ENCODE measurements at regions not wholly inside any gene's neighbourhood (a gene's known extent, or its start where the extent isn't known, plus 50 kb on each side); places are given as distances from the start of the nearest gene placed in this dataset.

DNA sequence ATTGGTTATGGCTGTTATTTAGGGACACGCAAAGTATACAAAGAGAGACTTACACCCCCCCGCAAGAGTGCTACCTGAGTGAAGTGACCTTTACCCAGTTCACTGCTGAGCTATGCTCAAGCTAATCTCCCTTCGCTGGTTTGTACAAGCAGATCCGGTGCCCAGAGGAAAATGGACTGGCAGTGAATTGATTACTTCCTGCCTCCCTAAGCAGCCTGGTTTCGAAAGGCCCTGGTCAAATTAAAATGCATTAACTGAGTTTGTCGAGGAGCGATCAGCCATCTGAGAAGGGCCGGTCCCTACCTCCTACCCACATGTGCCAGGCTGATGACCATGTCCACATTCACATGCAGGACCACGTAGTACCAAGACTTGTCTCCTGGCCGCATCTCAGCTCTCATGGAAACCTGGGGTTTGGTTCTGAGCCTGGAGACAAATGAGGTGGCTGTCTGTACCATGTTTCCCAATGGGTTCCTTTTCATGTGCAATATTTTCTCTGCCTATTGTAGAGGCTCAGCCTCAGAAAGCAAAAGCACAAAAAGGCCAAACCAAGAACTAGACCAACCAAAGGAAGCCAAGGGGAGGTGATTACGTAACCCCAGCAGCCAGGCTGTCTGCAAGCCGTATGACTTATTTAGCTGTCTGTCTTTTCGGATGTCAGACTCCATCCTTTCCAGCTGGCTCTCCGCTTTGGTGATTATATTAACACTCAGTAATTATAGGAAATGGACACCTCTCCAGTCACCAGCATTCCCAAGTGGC, 284.7 kb upstream of the PWP1 start:
- no peak overlapping the region for H3K4me3 ChIP-seq (ENCODE audit: low read depth, low read length)
- no peak for DNase-seq (ENCODE audit: low read depth, low spot score)
- TF ChIP-seq, protein P1, sequence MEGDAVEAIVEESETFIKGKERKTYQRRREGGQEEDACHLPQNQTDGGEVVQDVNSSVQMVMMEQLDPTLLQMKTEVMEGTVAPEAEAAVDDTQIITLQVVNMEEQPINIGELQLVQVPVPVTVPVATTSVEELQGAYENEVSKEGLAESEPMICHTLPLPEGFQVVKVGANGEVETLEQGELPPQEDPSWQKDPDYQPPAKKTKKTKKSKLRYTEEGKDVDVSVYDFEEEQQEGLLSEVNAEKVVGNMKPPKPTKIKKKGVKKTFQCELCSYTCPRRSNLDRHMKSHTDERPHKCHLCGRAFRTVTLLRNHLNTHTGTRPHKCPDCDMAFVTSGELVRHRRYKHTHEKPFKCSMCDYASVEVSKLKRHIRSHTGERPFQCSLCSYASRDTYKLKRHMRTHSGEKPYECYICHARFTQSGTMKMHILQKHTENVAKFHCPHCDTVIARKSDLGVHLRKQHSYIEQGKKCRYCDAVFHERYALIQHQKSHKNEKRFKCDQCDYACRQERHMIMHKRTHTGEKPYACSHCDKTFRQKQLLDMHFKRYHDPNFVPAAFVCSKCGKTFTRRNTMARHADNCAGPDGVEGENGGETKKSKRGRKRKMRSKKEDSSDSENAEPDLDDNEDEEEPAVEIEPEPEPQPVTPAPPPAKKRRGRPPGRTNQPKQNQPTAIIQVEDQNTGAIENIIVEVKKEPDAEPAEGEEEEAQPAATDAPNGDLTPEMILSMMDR (IDR thresholded peaks at IDR 0.05; ENCODE audit: low read depth, low read length) = no peak
- in situ Hi-C loops (cut with HindIII; ENCODE audit: low sequenced_read_pairs) = no loop called here

DNA sequence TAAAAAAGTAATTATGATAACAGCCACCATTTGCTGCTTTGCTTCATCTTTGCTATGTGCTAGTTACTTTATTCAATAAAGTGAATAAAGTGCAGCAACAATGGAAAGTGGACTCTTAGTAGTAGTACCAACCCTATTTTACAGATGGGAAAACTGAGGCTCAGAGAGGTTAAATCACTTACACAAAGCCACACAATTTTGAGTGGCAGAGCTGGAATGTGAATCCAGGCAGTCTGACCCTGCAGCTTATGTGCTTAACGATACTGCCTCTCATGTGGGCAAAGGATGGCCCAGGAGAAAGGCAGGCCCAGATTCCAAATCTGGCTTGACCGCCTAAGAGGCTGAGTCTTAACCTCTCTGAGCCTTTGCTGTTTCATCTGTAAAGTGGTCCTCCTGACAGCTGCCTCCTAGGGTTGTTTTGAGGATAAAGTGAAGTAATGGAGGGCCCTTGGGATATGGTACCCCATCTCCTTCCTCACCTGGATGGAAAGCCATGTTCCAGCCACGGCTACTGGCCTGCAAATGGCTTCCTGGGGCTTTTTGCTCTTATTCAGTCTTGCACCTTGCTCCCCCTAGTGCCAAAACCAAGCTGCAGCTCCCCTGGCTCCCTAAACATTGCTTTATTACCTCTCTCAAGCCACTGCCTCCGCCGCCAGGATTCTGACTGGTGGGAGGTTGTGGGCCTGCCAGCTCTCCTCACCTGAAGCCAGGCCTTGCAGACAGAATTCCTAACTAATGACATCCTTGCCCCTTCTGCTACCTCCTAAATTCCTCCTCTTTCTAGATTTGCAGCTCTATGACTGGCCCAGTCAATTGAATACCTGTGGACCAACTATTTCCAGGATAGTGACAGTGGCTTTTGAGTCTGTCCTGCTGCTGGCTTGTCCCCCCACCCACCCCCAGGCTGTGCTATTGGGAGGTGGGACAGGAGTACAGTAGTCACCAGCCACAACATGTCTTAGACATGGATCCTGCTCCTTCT, 283.3 kb upstream of the PWP1 start:
- in situ Hi-C loops (cut with HindIII; ENCODE audit: low sequenced_read_pairs) = no loop called here
- no peak overlapping the region for H3K4me3 ChIP-seq (ENCODE audit: low read depth, low read length)
- TF ChIP-seq, protein P1 (IDR thresholded peaks at IDR 0.05; ENCODE audit: low read depth, low read length) = peak; percentile 87
- DNase-seq (ENCODE audit: low read depth, low spot score) = peak; percentile 74

DNA sequence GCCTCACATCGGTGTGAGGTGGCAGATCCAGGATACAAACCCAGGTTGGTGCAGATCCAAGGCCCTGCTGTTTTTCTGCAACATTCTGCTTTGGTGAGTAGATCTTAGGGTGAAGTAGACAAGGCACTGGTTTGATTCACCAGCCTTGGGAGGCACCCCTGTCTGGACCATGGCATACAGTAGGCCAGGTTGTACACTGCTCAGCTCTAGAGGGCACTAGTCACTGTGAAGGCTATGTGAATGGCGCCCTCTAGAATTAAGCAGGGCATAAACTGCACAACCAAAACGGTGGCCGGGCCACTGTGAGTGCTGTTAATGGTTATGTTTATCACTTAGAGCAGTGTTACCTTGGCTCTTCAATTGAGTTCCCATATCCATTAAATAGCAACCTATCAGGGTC, 280.6 kb upstream of the PWP1 start:
- DNase-seq (ENCODE audit: low read depth, low spot score) = no peak
- TF ChIP-seq, protein P1 (IDR thresholded peaks at IDR 0.05; ENCODE audit: low read depth, low read length) = peak; percentile 32

DNA sequence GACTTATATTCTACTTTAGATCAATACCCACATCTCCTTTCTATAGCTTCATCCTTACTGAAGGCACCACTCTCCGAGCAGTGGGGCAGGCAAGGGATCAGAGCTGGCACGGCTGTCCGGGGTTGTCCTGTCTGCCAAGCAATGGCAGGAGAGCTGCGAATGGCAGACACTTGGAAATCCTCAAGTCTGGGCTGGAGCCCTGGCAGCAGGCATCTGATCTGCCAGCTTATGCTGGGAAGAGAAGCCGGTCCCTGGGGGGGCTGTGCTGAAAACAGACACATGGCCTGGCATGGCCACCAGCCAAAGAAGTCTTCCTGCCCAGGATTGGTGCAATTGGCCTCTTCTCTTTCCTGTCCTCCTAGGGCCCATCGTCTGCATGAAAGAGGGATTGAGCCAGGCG, 280.2 kb upstream of the PWP1 start:
- no peak for DNase-seq (ENCODE audit: low read depth, low spot score)
- TF ChIP-seq, protein P1 (IDR thresholded peaks at IDR 0.05; ENCODE audit: low read depth, low read length) = no peak
- in situ Hi-C loops (cut with HindIII; ENCODE audit: low sequenced_read_pairs) = no loop called here
- H3K4me3 ChIP-seq (ENCODE audit: low read depth, low read length) = no peak overlapping the region

More for the DNA sequence above, 280.6 kb upstream of the PWP1 start:
- in situ Hi-C loops (cut with HindIII; ENCODE audit: low sequenced_read_pairs) = no loop called here
- no peak overlapping the region for H3K4me3 ChIP-seq (ENCODE audit: low read depth, low read length)

DNA sequence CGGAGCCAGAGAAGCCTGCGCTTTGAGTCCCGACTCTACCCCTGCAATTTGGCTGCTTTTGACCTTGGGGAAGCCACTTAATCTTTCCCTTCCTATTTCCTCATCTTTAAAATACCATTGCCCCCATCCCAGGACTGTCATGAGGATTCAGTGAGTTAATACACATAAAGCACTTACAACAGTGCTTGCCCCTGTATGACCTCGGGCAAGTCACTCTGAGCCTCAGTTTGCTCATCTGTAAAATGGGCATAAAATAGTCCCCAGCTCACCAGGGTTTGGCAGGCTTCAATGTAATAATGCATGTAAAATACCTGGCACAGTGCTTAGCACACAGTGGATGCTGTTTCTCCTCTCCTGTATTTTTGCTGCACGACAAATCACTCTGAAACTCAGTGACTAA, 278.7 kb upstream of the PWP1 start:
- in situ Hi-C loops (cut with HindIII; ENCODE audit: low sequenced_read_pairs) = no loop called here
- no peak overlapping the region for H3K4me3 ChIP-seq (ENCODE audit: low read depth, low read length)
- no peak for DNase-seq (ENCODE audit: low read depth, low spot score)
- TF ChIP-seq, protein P1 (IDR thresholded peaks at IDR 0.05; ENCODE audit: low read depth, low read length) = no peak

DNA sequence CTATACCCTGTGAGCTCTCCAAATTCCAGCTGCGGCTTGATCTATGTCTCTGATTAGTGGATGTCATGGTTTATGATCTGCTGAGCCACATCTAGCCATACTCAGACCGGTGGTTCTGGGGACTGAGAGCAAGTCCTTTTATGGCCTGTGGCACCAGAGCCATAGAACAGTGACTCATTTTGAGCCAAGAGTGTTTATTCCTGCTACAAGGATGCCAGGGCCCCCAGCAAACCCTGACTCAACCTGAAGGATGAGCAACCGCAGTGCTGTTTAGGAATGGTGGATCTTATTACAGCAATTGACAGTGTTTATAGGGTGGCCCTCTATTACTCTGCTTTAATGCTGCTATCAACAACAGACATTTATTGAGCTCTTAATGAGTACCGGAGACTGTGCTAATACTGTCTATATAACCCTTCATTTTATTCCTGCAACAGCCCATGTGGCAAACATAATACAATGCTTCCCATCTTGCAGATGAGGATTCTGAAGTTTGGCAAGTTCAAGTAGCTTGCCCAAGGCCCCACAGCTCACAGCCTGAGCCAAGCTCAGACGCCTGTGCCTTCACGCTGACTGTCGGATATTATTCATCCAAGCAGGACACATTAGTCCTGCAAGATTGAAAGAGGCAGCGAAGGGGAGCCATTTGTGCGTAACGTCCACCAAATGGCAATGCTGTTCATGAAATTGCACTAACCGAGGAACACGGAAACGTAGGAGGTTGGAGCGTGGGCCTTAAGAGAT, 273.6 kb upstream of the PWP1 start:
- H3K4me3 ChIP-seq (ENCODE audit: low read depth, low read length) = no peak overlapping the region
- TF ChIP-seq, protein P1 (IDR thresholded peaks at IDR 0.05; ENCODE audit: low read depth, low read length) = no peak
- DNase-seq (ENCODE audit: low read depth, low spot score) = peak; percentile 76
- in situ Hi-C loops (cut with HindIII; ENCODE audit: low sequenced_read_pairs) = no loop called here

All from astrocyte of the spinal cord (primary cell).